HG02852 (cell line): ENCODE measurements at regions not wholly inside any gene's neighbourhood (a gene's known extent, or its start where the extent isn't known, plus 50 kb on each side); places are given as distances from the start of the nearest gene placed in this dataset.
"Not testable (repeated sequence)": the region's sequence is repeated elsewhere in the genome, so short reads cannot be mapped to it uniquely, and the experiment has no call there.

ENCODE experiments used
- ATAC-seq: cut with Tn5 transposase; IDR thresholded peaks from one replicate; pipeline ENCODE4 v1.9.1; 2021; ENCODE audit warnings: mild to moderate bottlenecking, moderate library complexity; ENCODE audit not compliant: unreplicated experiment

GRCh38 chr1:222012816-222013215 is 270.9 kb upstream of the DUSP10 start:
- no peak for ATAC-seq

- ATAC-seq, result no peak
Measured at GRCh38 chr1:222010306-222010705, 268.4 kb upstream of the DUSP10 start.

GRCh38 chr1:222009105-222009730 is 267.3 kb upstream of the DUSP10 start:
- peak; percentile 68 for ATAC-seq

GRCh38 chr1:222006715-222007114 is 264.8 kb upstream of the DUSP10 start:
- no peak for ATAC-seq

GRCh38 chr1:222004784-222005183 is 262.9 kb upstream of the DUSP10 start:
- ATAC-seq, result no peak

GRCh38 chr1:222004034-222004433 is 262.1 kb upstream of the DUSP10 start:
- no peak for ATAC-seq

- ATAC-seq, result no peak
Measured at GRCh38 chr1:222002503-222002902, 260.6 kb upstream of the DUSP10 start.

- no peak for ATAC-seq
Measured at GRCh38 chr1:222000131-222000530, 258.2 kb upstream of the DUSP10 start.

- no peak for ATAC-seq
Measured at GRCh38 chr1:221998781-221999180, 256.9 kb upstream of the DUSP10 start.

GRCh38 chr1:221998186-221998612 is 256.3 kb upstream of the DUSP10 start:
- ATAC-seq, result no peak

GRCh38 chr1:221997012-221997411 is 255.1 kb upstream of the DUSP10 start:
- not testable (repeated sequence) for ATAC-seq

GRCh38 chr1:221994939-221995338 is 253.1 kb upstream of the DUSP10 start:
- peak; percentile 7 for ATAC-seq

- peak; percentile 83 for ATAC-seq
Measured at GRCh38 chr1:221994274-221994698, 252.4 kb upstream of the DUSP10 start.

GRCh38 chr1:221993444-221993948 is 251.6 kb upstream of the DUSP10 start:
- no peak for ATAC-seq

- ATAC-seq, result no peak
Measured at GRCh38 chr1:221992427-221992826, 250.5 kb upstream of the DUSP10 start.

- ATAC-seq, result no peak
Measured at GRCh38 chr1:221991221-221991620, 249.3 kb upstream of the DUSP10 start.

- ATAC-seq, result no peak
Measured at GRCh38 chr1:221989741-221990140, 247.9 kb upstream of the DUSP10 start.

- ATAC-seq, result no peak
Measured at GRCh38 chr1:221988829-221989228, 246.9 kb upstream of the DUSP10 start.

- ATAC-seq, result no peak
Measured at GRCh38 chr1:221987860-221988520, 246.1 kb upstream of the DUSP10 start.

GRCh38 chr1:221983444-221983843 is 241.6 kb upstream of the DUSP10 start:
- ATAC-seq, result no peak

GRCh38 chr1:221981461-221981860 is 239.6 kb upstream of the DUSP10 start:
- no peak for ATAC-seq

GRCh38 chr1:221979444-221980032 is 237.6 kb upstream of the DUSP10 start:
- ATAC-seq, result no peak
